HG03442 (cell line): ENCODE measurements at regions not wholly inside any gene's neighbourhood (a gene's known extent, or its start where the extent isn't known, plus 50 kb on each side); places are given as distances from the start of the nearest gene placed in this dataset.

Experiments used
- ATAC-seq: cut with Tn5 transposase; IDR thresholded peaks from one replicate; pipeline ENCODE4 v1.9.1; 2021; ENCODE audit warnings: mild to moderate bottlenecking, moderate library complexity; ENCODE audit not compliant: unreplicated experiment

DNA sequence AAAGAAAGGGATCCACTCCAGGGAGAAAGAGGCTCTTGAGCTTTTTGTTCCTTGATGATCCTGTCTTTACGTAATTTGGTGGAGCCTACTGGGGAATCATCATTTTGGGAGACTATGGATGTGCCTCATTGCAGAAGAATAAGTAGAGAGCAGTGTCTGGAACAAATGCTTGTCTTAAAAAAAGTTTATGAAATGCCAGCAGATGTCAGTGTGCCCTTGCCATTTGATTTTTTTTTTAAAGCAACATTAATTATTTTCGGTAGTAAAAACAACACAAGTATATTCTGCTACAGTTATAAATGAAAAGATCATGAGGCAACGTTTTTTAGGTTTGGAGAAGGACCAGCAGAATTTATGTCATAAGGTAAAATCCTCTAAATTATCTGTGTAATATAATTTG lies 934.8 kb upstream of the EEF2KMT start:
- no peak for ATAC-seq

DNA sequence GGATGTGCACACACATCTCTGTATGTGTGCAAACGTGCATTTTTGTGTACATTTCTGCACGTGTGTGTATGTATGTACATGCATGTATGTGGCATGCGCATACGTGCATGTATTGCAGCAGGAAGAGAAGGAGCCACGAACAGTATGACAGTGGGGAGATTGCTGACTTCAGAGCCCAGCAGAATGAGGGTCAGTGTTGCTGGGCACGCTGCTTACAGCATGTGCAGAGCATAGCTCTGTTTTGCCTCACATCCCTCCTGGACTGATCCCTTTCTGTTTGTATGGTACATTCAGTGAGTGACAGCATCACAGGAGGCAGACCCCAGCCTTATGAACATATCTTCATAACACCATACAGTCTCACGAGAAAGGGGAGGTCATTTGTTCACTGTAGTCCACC lies 934.0 kb upstream of the EEF2KMT start:
- no peak for ATAC-seq

DNA sequence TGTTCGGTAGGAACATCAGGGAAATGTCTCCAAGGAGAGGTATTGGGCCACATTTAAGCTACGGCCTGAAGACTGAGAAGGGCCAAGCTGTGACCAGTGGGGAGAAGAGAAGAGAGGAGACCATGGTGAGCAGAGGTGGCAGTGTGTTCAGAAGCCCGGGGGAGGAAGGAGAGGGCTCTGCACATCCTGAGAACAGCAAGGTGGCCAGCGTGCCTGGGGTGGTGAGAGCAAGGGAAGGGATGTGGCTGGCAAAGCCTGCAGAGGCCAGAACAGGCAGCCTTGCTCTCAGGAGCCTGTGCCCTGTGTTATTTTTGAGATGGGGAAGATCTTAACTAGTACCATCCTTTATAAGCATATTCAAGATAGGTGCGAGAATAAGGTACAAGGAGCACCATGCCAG lies 933.5 kb upstream of the EEF2KMT start:
- ATAC-seq = no peak

DNA sequence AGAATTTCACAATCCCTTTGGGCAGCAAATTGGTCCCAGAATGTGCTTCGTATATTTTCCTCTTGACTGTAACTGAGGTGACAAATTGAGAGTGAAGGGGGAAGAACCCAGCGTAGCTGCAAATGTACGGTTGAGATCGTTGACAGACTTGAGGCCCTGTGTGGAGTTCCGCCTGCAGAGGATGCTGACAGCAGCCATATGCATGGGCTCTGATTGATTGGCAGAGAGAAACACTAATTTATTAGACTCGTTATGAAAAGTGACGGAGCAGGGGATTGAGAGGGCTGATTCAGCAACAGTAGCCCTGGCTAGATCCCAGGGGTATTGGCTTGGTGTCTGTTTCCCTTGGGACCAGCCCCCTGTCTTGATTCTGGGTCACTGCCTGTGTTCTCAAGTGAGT lies 930.1 kb upstream of the EEF2KMT start:
- no peak for ATAC-seq

DNA sequence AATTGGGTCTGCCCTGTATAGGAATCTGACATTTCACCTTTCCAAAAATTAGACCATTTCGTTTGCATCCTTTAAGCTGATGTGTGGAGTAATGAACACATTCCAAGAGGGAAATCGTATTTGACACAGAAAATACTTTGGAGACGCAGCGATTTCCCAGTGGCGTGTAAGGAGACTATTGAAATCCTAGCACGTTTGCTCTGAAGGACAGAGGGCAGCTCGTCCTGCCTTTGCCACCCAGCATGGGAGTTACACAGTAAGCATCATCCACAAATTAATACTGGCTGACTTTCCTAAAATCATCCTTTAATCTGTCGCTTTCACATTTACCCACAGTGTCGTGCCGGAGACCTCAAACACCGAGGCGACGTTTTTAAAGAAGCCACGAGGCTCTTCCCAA lies 925.9 kb upstream of the EEF2KMT start:
- ATAC-seq = no peak

DNA sequence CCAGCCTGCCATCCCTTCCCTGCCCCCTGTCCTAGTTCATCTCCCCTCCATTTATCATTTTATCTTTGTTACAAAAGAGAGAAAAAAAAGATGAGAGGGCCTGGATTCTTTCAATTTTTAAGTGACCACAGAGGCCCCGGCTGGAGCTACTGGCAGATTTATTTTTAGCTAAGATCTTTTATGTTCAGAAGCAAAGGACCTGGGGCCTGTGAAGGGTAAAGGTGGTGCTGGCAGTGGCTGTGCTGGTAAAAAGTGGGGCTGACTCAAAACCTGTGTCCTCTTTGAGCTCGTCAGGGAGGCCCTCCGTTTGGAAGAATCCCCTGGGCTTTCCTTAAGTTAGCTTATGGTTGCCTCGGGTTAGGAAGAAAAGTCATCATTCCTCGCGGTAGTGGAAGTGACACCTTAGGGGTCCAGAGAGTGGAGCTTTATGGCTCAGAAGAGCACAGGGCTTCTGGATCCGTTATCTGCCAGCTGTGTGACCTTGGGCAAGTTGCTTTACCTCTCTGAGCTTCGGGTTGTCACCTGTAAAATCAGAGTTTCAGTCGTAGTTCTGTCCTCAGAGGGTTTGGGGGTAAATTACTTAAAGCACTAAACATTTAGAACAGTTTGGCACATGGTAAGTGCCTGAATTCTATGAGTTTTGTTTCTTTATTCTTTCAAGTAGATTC lies 923.8 kb upstream of the EEF2KMT start:
- ATAC-seq = no peak

DNA sequence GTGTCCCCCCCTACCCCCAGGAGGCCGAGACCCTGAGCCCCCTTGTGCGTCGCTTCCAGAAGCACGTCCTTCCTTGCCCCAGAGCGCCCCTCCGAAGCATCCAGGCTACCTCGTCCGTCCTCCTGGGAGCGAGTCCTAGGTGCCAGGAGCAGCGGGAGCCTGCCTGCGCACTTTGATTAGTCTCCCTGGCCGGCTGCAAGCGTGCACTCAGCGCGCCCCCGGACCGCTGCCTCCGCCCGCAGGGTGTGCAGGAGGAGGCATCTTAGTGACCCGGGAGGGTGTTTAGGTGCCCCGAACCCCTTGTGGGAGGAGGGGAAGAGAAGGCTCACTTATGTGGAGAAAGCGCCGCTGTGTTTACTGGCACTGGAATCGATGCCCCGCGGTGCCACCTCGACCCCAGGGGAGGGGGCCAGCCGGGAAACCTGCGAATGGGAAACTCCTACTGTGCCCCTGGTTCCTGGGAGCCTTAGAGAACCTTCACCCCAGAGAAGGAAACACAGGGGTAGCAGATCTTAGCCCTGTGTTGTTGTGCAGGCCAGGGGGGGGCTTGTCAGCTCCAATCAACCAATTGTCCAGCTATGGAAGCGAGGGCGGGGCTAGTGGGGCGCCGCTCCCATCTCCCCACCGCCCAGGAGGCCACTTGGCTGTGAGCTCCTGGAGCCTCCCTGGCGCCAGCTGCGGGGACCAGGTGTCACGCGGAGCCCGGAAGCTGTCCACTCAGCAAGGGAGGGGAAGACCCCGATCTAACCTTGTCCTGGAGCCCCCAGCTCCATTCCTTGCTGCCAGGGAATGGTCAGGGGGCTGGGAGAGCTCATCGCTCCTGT lies 922.8 kb upstream of the EEF2KMT start:
- ATAC-seq = no peak

DNA sequence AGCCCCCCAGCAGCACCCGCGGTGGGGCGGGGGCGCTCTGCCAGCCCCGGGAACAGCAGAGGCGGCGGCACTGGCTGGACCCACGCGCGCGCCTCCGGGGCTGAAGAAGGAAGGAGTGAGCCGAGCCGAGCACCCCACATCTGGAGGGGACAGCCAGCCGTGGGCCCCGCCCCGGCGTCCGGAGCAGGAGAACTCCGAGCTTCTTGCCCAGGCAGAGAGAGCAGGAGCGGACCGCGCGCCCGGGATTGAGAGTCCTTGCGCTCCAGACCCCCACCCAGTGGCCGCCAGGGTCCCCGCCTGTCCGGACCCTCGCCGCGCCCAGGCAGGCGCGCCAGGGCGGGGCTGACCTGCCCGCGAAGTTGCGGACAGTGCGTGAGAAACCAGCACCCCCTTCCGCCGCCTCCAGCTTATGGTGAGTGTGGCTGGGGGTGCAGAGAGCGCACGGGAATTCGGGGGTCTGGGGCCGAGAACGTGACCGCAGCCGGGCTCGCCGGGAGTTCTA lies 921.9 kb upstream of the EEF2KMT start:
- no peak for ATAC-seq

DNA sequence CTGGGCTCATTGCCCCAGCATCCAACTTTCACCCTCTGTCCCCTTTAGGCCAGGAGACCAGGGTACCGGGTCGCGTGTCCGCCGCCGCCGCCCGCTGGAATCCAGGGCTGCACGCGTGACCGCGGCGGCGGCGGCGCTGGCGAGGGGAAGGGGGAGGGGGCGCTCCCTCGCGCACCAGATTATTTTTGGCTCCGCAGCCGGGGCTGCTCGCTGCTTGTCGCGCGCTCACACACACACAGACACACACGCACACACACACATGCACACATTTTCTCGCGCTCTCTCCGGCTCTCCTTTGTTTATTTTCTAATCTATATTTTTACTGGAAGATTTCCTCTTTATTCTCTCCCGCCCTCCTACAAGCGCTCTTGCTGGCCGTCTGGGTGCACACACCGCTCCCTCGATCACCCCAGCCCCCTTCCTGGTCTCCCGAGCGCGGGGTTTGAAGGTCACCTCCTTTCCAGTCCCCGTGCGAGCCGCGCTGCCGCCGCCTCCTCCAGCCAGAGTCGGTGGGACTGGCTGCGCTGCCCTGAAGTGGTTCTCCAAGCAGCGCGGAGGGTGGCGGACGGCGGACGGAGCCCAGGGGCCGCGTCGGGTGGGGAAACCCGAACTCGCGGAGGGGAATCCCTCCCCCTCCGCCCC lies 921.4 kb upstream of the EEF2KMT start:
- ATAC-seq = no peak

DNA sequence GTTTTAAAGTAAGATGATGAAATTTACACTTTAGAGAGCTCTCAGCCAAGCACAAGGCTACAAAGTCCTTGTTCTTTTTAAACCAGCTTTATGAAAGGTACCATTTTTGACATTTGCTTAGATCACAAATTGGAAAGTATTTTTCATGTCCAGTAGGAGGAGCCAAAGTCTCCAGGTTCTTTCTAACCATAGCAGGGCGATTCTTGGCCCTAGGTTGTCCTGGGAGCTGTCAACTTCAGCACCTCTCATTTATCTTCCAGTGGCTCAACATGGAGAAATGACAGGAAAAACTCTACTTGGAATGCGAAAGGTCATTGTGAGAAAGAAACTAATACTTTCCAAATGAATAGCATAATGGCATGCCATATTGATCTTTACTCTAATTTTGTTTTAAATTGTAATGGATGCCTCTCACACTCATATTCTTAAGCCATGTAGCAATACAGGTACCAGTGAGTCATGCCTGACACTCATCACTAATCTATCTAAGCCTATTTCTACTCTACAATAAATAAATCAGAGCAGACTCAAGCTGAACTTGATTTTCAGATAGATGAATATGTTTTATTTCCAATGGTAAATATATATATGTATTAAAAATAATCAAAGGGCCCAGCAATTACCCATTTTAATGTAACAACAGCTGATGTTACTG lies 919.1 kb upstream of the EEF2KMT start:
- ATAC-seq = no peak

DNA sequence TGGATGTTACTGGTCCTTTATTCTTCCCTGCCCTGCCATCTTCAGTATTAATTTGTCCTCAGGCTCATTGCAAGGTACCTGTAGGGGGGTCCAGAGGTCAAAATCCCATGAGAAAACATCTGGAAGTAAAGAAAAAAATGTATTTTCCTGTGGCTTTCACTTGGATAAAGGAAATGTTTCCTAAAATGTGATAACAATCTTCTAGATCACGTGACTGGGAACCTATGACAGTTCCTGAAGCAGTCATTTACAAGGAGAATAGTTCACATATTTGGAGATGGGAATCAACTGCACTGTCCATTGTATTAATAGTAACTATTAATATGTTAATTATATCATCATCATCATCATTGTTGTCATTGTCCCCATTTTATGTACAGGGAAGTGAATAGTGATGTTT lies 915.1 kb upstream of the EEF2KMT start:
- no peak for ATAC-seq

DNA sequence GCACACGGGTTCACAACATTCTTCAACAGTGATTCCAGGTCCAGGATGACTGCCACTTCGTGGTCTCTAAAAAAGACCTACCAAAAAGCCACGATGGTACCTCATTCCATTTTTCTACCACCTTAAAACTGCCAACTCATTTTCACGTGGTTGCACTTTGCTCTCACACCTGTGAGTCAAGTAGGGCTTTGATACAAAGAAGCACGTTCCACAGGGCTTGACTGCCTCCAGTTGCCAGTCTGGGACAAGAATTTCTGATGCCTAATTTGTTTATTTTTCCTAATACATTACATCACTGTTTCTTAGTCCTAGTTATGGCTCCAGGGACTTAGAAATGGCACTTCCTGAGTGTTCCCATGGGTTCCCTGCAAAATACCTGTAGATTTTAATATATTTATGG lies 911.6 kb upstream of the EEF2KMT start:
- ATAC-seq = no peak

DNA sequence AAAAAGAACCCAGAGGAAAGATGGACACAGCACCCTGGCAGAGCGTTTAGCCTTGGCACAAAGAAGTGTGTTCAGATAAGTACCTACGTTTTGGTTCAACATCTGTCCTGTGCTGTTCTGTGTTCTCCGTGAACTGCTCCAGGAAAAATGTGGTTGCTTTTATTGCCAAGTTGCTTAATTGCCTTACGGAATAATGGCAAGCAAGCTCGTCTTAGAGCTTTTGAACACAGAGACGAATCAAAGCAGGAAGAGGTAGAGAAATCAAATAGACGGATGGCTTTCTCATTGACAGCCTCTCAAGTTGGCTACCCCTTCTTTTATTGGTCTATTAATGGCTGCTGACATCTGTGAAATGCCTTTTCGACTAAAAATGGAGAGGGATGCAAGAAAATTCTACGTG lies 911.1 kb upstream of the EEF2KMT start:
- no peak for ATAC-seq

DNA sequence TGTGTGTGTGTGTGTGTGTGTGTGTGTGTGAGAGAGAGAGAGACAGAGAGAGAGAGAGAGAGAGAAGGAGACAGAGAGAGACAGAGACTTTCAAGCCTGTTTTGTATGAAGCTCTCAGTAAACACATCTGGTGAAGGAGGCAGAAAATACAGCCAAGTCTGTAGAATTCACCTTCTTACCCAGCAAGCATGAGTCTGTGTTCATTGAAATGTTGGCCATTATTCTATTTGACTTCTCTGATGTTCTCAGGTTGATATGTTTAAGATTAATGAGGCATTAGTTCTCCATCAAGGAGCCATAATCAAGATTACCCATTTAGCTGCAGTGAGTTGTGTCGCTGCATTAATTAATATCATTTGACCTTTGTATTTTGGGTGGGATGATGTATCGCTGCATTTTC lies 895.8 kb upstream of the EEF2KMT start:
- ATAC-seq = no peak

DNA sequence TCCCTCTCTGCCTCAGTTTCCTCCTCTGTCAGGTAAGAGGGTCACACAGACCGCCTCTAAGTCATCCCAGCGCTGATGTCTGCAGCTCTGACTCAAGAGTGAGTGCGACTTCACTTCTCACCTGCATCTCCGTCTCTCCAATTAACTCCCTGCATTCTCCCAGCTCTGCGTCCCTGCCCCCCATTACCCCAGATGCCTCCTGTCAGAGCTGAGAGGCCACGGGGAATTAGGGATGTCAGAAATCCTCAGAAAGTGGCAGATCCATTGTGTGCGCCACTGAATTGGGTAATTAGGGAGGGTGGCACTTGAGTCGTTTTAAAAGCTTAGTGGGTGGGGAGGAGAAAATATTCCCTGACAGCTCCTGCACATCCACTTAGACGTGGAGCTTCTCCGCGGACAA lies 885.4 kb upstream of the EEF2KMT start:
- ATAC-seq = no peak

DNA sequence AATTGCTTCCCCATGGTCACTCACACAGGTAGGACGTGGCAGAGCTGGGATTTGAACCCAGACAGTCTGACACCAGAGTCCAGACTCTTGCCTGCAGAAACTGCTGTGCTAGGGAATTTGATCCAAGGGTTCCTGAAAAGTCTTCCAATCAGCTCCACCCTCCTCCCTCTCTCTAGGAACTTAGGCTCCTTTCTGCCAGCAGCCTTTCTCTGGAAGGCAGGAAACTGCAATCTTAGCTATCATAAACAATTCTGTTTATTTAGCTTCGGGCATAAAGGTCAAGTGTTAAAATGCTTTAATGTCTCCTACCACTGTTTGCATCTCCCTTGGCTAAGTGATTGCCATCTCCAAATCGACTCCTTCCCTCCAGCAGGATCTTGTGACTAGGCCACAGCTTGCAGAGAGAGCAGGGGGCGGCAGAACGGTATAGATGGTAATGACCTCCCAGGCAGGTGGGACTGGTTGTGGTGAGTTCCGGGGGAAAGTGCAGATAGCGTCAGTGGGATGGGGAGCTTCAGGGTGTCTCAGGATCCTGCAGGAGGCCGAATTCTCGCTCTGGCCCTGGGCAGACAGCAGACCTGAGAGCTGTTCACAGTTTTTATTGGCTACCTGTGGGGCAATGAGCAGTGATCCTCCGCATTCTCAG lies 882.4 kb upstream of the EEF2KMT start:
- no peak for ATAC-seq

DNA sequence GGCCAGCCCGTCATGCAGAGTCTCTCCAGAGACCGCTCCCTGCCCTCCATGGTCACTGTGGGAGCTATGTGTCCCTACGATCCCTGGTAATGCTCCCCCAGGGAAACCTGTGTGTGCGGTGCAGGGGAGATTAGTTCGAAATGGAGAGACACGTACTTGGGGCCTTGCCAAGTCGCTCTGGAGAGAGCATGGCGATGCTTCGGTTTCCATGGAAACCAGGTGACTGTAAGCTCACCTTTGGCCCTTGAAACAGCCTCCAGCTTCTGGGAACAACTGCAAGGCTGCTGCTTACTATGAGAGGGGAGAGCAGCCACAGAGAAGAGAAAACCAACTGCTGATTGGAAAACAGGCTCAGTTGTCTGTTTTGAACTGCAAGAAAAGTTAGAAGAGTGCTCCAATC lies 879.7 kb upstream of the EEF2KMT start:
- ATAC-seq = no peak

DNA sequence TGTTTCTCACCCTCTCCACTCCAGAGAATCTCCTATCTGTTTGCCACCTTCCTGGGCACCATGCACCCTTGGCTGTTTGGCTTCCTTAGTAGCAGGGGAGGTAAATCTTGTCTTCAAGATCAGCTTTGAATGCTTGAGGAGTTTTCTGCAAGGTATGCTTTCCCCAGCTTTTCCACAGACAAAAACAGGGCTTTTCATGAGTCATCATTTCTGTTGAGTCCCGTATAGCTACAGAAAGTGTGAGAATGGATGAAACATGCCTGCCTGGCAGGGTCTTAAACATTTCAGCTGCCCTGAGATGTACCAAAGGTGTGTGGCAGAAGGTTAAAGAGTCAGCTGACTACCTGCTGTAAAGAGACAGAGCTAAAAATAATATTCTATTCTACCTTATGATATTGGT lies 875.2 kb upstream of the EEF2KMT start:
- ATAC-seq = no peak

DNA sequence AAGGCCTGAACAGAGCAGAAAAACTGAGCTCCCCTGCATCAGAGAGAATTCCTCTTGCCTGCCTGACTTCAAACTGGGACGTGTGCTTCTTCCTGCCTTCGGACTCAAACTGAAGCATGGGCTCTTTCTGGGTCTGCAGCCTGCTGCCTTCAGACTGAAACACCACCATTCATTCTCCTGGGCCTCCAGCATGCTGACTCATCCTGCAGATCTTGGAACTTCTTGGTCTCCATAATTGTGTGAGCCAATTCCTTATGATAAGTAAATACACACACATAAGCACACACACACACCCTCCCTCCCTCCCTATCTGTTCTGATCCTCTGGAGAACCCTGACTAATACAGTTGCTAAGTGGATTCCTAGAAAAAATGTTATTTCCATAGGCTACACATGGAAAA lies 874.3 kb upstream of the EEF2KMT start:
- ATAC-seq = no peak

DNA sequence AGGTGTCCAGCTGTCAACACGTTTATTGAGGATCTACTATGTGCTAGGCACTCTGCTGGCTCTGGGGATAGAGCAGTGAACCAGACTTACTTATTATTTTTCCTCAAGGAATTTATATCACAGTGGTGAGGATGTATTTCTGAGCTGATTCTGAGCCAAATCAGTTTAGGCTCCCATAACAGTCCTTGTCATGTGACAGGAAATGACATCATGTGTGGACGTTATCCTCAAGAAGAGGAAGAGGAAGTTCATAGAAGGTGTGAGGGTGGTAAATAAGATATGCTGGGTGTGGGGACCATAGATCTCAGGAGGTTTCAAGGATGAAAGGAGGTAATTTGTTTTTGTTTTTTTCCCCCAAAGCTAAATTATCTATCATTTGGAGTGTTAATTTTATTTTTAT lies 873.5 kb upstream of the EEF2KMT start:
- ATAC-seq = no peak

DNA sequence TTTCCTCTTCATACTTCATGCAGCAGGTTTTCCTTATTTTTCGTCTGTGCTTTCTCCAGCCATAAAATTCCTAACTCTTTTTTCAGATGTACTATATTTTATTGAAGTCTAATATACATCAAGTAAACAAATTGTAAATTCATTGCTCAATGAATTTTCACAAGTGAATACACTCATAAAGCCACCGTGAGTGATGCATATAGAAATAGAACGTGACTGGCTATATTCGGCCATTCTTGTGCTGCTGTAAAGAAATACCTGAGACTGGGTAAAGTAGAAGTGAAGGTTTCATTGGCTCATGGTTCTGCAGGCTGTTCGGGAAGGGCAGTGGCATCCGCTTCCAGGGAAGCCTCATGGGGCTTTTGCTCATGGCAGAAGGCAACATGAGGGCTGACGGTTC lies 868.4 kb upstream of the EEF2KMT start:
- no peak for ATAC-seq
